H1 (cell line): ENCODE measurements at regions not wholly inside any gene's neighbourhood (a gene's known extent, or its start where the extent isn't known, plus 50 kb on each side); places are given as distances from the start of the nearest gene placed in this dataset.

Source experiments
- CTCF ChIA-PET: fragments of 300-600 bp; sonication (Branson Sonifier 250); formaldehyde crosslinking; loops from one replicate; lab custom pipeline; 2021; ENCODE audit not compliant: partially characterized antibody; lab: Charles Lee
- POLR2A ChIA-PET: fragments of 300-600 bp; sonication (Branson Sonifier 250); formaldehyde crosslinking; loops from one replicate; lab custom pipeline; 2021; ENCODE audit warnings: inconsistent platforms; ENCODE audit not compliant: partially characterized antibody; lab: Charles Lee
- DNase-seq, 2 experiments: peaks; one replicate each; pipeline versions ENCODE4 v3.0.0 to v3.0.0-alpha.2; 2010 to 2022; ENCODE audit warnings: low spot score in 2 of 2, low read depth in 1 of 2, mixed read lengths in 1 of 2
- FAIRE-seq: peaks from 2 replicates; lab custom pipeline; 2011; peaks lifted over from hg19 to GRCh38; lab: Jason Lieb, UNC
- H2AFZ ChIP-seq: 2 replicates; pipeline ENCODE4 v1.8.1; 2012; ENCODE audit warnings: low read length, inconsistent platforms
- H2AK5ac ChIP-seq: 2 replicates; pipeline ENCODE4 v1.6.1; 2013; ENCODE audit warnings: low read depth, low read length
- H2BK120ac ChIP-seq: replicated peaks from 2 replicates; pipeline ENCODE3; 2013; ENCODE audit warnings: low read depth, low read length, inconsistent platforms
- H2BK12ac ChIP-seq: 2 replicates; pipeline ENCODE4 v1.6.1; 2013; ENCODE audit warnings: low read depth, low read length
- H2BK15ac ChIP-seq: 2 replicates; pipeline ENCODE4 v1.6.1; 2013; ENCODE audit warnings: low read length
- H2BK20ac ChIP-seq: 2 replicates; pipeline ENCODE4 v1.6.1; 2013; ENCODE audit warnings: low read length
- H2BK5ac ChIP-seq: 2 replicates; pipeline ENCODE4 v1.6.1; 2013; ENCODE audit warnings: low read depth, low read length
- H3K14ac ChIP-seq: 2 replicates; pipeline ENCODE4 v1.6.1; 2013; ENCODE audit warnings: inconsistent platforms; ENCODE audit not compliant: insufficient read length
- H3K18ac ChIP-seq: 2 replicates; pipeline ENCODE4 v1.6.1; 2013; ENCODE audit warnings: low read length; ENCODE audit errors: extremely low read depth
- H3K23ac ChIP-seq: 2 replicates; pipeline ENCODE4 v1.6.1; 2013; ENCODE audit warnings: inconsistent platforms; ENCODE audit not compliant: insufficient read length
- H3K23me2 ChIP-seq: 2 replicates; pipeline ENCODE4 v1.6.1; 2013; ENCODE audit warnings: low read depth, low read length
- H3K27ac ChIP-seq: 2 replicates; pipeline ENCODE4 v1.6.1; 2011; ENCODE audit warnings: low read depth, low read length, inconsistent platforms
- H3K27me3 ChIP-seq, 4 experiments: replicated peaks in 1 of 4; 1 replicate in 1 of 4; 2 replicates in 3 of 4; pipeline versions ENCODE4 v1.6.1 to v1.8.1; 2011 to 2013; ENCODE audit warnings: low read length in 3 of 4, mild to moderate bottlenecking in 3 of 4, inconsistent platforms in 2 of 4, mixed read lengths in 2 of 4, moderate library complexity in 1 of 4; ENCODE audit not compliant: control insufficient read depth in 3 of 4, insufficient read depth in 3 of 4; ENCODE audit errors: extremely low read depth in 1 of 4
- H3K36me3 ChIP-seq, 4 experiments: 2 replicates each; pipeline versions ENCODE4 v1.6.1 to v1.8.1; 2011 to 2013; ENCODE audit warnings: mild to moderate bottlenecking in 4 of 4, low read length in 3 of 4, moderate library complexity in 2 of 4, control low read depth in 1 of 4, inconsistent platforms in 1 of 4; ENCODE audit not compliant: insufficient read depth in 4 of 4, control insufficient read depth in 2 of 4
- H3K4ac ChIP-seq: replicated peaks from 2 replicates; pipeline ENCODE3; 2013; ENCODE audit warnings: low read length, low read depth, mixed read lengths, inconsistent platforms; ENCODE audit not compliant: insufficient read length
- H3K4me1 ChIP-seq, 4 experiments: replicated peaks in 1 of 4; 1 replicate in 1 of 4; 2 replicates in 3 of 4; pipeline versions ENCODE4 v1.6.1 to v1.8.1; 2011 to 2013; ENCODE audit warnings: low read length in 3 of 4, inconsistent platforms in 2 of 4, mixed read lengths in 1 of 4; ENCODE audit not compliant: insufficient read depth in 4 of 4, control insufficient read depth in 3 of 4
- H3K4me2 ChIP-seq, 2 experiments: 2 replicates each; pipeline versions ENCODE4 v1.6.1 to v1.8.1; 2011 to 2013; ENCODE audit warnings: low read depth in 2 of 2, low read length in 2 of 2, control low read depth in 1 of 2, inconsistent platforms in 1 of 2, mild to moderate bottlenecking in 1 of 2; ENCODE audit not compliant: insufficient read depth in 1 of 2
- H3K4me3 ChIP-seq, 4 experiments: fragments of 200-600, 300-600 bp in 1 of 4; sonication (generic), shearing (Covaris generic), sonication (Bioruptor Twin) in 1 of 4; 2 replicates each; pipeline versions ENCODE4 v1.5.1 to v1.8.1; 2011 to 2016; ENCODE audit warnings: low read length in 4 of 4, low read depth in 3 of 4, control low read depth in 2 of 4, inconsistent platforms in 2 of 4, mild to moderate bottlenecking in 2 of 4, mixed read lengths in 1 of 4, moderate library complexity in 1 of 4; ENCODE audit not compliant: insufficient read depth in 2 of 4; ENCODE audit errors: extremely low read depth in 1 of 4
- H3K56ac ChIP-seq: replicated peaks from 2 replicates; pipeline ENCODE3; 2013; ENCODE audit warnings: low read depth, mild to moderate bottlenecking, mixed read lengths, low read length, inconsistent platforms; ENCODE audit not compliant: insufficient read length
- H3K79me1 ChIP-seq: 2 replicates; pipeline ENCODE4 v1.6.1; 2013; ENCODE audit warnings: low read depth, low read length, control low read depth
- H3K79me2 ChIP-seq, 2 experiments: 2 replicates each; pipeline versions ENCODE4 v1.6.1 to v1.8.1; 2012 to 2013; ENCODE audit warnings: low read length in 2 of 2, mild to moderate bottlenecking in 2 of 2, inconsistent platforms in 1 of 2; ENCODE audit not compliant: insufficient read depth in 2 of 2, control insufficient read depth in 1 of 2
- H3K9ac ChIP-seq, 4 experiments: replicated peaks in 1 of 4; 1 replicate in 1 of 4; 2 replicates in 3 of 4; pipeline versions ENCODE4 v1.6.1 to v1.8.1; 2011 to 2013; ENCODE audit warnings: low read depth in 3 of 4, low read length in 3 of 4, control low read depth in 2 of 4, mild to moderate bottlenecking in 2 of 4, moderate library complexity in 2 of 4, inconsistent platforms in 1 of 4; ENCODE audit errors: extremely low read depth in 1 of 4
- H3K9me3 ChIP-seq, 2 experiments: 2 replicates each; pipeline versions ENCODE4 v1.6.1 to v1.8.1; 2012 to 2013; ENCODE audit warnings: mild to moderate bottlenecking in 2 of 2, moderate library complexity in 2 of 2, control low read depth in 1 of 2, inconsistent platforms in 1 of 2, low read depth in 1 of 2, low read length in 1 of 2, mixed read lengths in 1 of 2; ENCODE audit not compliant: insufficient read depth in 2 of 2
- H4K20me1 ChIP-seq, 2 experiments: replicated peaks in 1 of 2; 2 replicates each; pipeline versions ENCODE3 to v1.8.1; 2011 to 2013; ENCODE audit warnings: inconsistent platforms in 2 of 2, low read length in 2 of 2, mild to moderate bottlenecking in 1 of 2; ENCODE audit not compliant: insufficient read depth in 2 of 2, control insufficient read depth in 1 of 2
- H4K5ac ChIP-seq: 2 replicates; pipeline ENCODE4 v1.6.1; 2013; ENCODE audit warnings: low read length, low read depth, mixed read lengths, inconsistent platforms; ENCODE audit not compliant: insufficient read length
- H4K8ac ChIP-seq: 2 replicates; pipeline ENCODE4 v1.8.0; 2013; ENCODE audit warnings: mild to moderate bottlenecking, moderate library complexity, low read length, inconsistent platforms; ENCODE audit not compliant: insufficient read depth; ENCODE audit errors: extremely low read depth
- H4K91ac ChIP-seq: replicated peaks from 2 replicates; pipeline ENCODE3; 2013; ENCODE audit warnings: low read length, mixed read lengths, inconsistent platforms; ENCODE audit not compliant: insufficient read length
- CBX5 ChIP-seq: fragments of 300-800, 300-1000 bp; sonication (generic); IDR thresholded peaks from 2 replicates; pipeline ENCODE4 v1.7.1; 2016; ENCODE audit warnings: antibody characterized with exemption, low read length, low read depth
- CTCF ChIP-seq, 3 experiments: IDR thresholded peaks; 1 replicate in 2 of 3; 2 replicates in 1 of 3; pipeline versions ENCODE4 v1.5.1 to v1.6.1; 2011; ENCODE audit warnings: low read length in 3 of 3, mild to moderate bottlenecking in 3 of 3, inconsistent platforms in 2 of 3, low read depth in 1 of 3, moderate library complexity in 1 of 3; ENCODE audit not compliant: insufficient read depth in 1 of 3; ENCODE audit errors: control extremely low read depth in 1 of 3
- E2F6 ChIP-seq: IDR thresholded peaks from 2 replicates; pipeline ENCODE4 v1.6.1; 2012; ENCODE audit warnings: inconsistent platforms
- MAFK ChIP-seq: IDR thresholded peaks from 2 replicates; pipeline ENCODE4 v1.6.1; 2012; ENCODE audit warnings: low read depth, mild to moderate bottlenecking, improper control_type of control experiment, low read length
- NANOG ChIP-seq: IDR thresholded peaks from 2 replicates; pipeline ENCODE4 v1.6.1; 2011; ENCODE audit warnings: low read length, low read depth, mild to moderate bottlenecking, inconsistent platforms; ENCODE audit not compliant: insufficient read depth, poor library complexity, severe bottlenecking
- RAD21 ChIP-seq, 2 experiments: IDR thresholded peaks in 1 of 2; conservative IDR thresholded peaks in 1 of 2; 2 replicates each; pipeline ENCODE4 v1.6.1; 2011; ENCODE audit warnings: low read depth in 2 of 2, low read length in 2 of 2, improper control_type of control experiment in 1 of 2, inconsistent platforms in 1 of 2, mild to moderate bottlenecking in 1 of 2, moderate library complexity in 1 of 2
- TEAD4 ChIP-seq: IDR thresholded peaks from 2 replicates; pipeline ENCODE4 v1.6.1; 2012; ENCODE audit warnings: low read depth, low read length, inconsistent platforms, mixed read lengths
- WGBS, 2 experiments: shearing (Covaris generic) in 1 of 2; methylation state at CpG; one replicate each; pipeline versions ENCODE4 v1.1.6 to v1.1.7; 2013 to 2015; ENCODE audit warnings: low lambda C conversion rate in 2 of 2, mixed read lengths in 2 of 2, inconsistent platforms in 1 of 2, low coverage in 1 of 2, missing lambda C conversion rate in 1 of 2; ENCODE audit not compliant: insufficient replicate concordance in 2 of 2, insufficient coverage in 1 of 2, insufficient read length in 1 of 2; ENCODE audit errors: extremely low coverage in 1 of 2, missing lambda C conversion rate in 1 of 2; 5-methylcytosine and 5-hydroxymethylcytosine counted together
- TF ChIP-seq, protein P1 (sequence below): IDR thresholded peaks from 2 replicates; pipeline ENCODE4 v1.6.1; 2012; ENCODE audit warnings: low read length, inconsistent platforms

GRCh38 chr10:65196111-65196510 lies 1674.9 kb downstream of the REEP3 start:
- ChIA-PET CTCF (no interaction called here), POLR2A (no interaction called here)
- Histone ChIP-seq H3K9me3 (no peaks in the 10 kb centered on the region), H4K5ac (no peak overlapping the region), H2BK15ac (no peak overlapping the region), H3K36me3 (no peaks in the 10 kb centered on the region), H4K20me1 (no peaks in the 10 kb centered on the region), H2BK120ac (no peak overlapping the region), H2AK5ac (no peak overlapping the region), H3K14ac (no peak overlapping the region), H2BK20ac (no peak overlapping the region), H3K4me3 (no peak overlapping the region), H3K4me2 (no peak overlapping the region), H3K9ac (no peak overlapping the region), H2BK5ac (no peak overlapping the region), H3K18ac (no peak overlapping the region), H3K79me1 (no peaks in the 10 kb centered on the region), H3K27me3 (peaks cover 0 to 1% (median 0%) of the 10 kb centered on the region in 4 experiments; a peak in 1 of 7 replicates), H3K4me1 (no peaks in the 10 kb centered on the region), H3K23ac (no peak overlapping the region), H3K79me2 (no peaks in the 10 kb centered on the region), H3K27ac (no peak overlapping the region), H3K4ac (no peak overlapping the region), H4K8ac (no peak overlapping the region), H2AFZ (0 out of 2 replicates have a peak overlapping the region, but pooled peaks have one; percentile 16), H2BK12ac (no peak overlapping the region), H4K91ac (no peak overlapping the region), H3K23me2 (no peaks in the 10 kb centered on the region), H3K56ac (no peak overlapping the region)
- FAIRE-seq, result no peak
- no peak for DNase-seq
- WGBS, 2 experiments, result 86% methylated on average over 1 of the region's 1 CpG; no CpG with 5 or more reads in 1 of the 2 experiments
- TF ChIP-seq CBX5, result no peak
- no peak for TF ChIP-seq CTCF (IDR thresholded peaks at IDR 0.05; ENCODE audit: control extremely low read depth in 1 of 3, insufficient read depth in 1 of 3, low read depth in 1 of 3, low read length in 3 of 3)
- no peak for TF ChIP-seq MAFK
- no peak for TF ChIP-seq NANOG
- TF ChIP-seq E2F6, result no peak
- no peak for TF ChIP-seq RAD21 (IDR thresholded peaks at IDR 0.05 in 1 of 2, conservative IDR thresholded peaks at IDR 0.05 in 1 of 2; ENCODE audit: low read depth in 2 of 2, low read length in 2 of 2)
- TF ChIP-seq TEAD4, result no peak
- TF ChIP-seq, protein P1, sequence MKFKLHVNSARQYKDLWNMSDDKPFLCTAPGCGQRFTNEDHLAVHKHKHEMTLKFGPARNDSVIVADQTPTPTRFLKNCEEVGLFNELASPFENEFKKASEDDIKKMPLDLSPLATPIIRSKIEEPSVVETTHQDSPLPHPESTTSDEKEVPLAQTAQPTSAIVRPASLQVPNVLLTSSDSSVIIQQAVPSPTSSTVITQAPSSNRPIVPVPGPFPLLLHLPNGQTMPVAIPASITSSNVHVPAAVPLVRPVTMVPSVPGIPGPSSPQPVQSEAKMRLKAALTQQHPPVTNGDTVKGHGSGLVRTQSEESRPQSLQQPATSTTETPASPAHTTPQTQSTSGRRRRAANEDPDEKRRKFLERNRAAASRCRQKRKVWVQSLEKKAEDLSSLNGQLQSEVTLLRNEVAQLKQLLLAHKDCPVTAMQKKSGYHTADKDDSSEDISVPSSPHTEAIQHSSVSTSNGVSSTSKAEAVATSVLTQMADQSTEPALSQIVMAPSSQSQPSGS, result no peak
